K562 (cell line): ENCODE measurements at regions not wholly inside any gene's neighbourhood (a gene's known extent, or its start where the extent isn't known, plus 50 kb on each side); places are given as distances from the start of the nearest gene placed in this dataset.

Experiments used
- ATAC-seq: fragments of 200-7000 bp; cut with Tn5 transposase; 3 replicates; pipeline ENCODE4 v1.9.1; 2020; ENCODE audit warnings: moderate library complexity
- BruUV-seq: library from RNA; stranded (reverse); fragments of 400-500 nt; replicated peaks from 2 replicates; lab custom pipeline; 2021; lab: Mats Ljungman, UMichigan
- CTCF ChIA-PET: fragments of 300-600 bp; formaldehyde crosslinking; extraction: SDS; loops from one replicate; lab custom pipeline; 2021; ENCODE audit warnings: low intra/inter-chr PET ratio; lab: Yijun Ruan, JAX
- POLR2A ChIA-PET: fragments of 300-600, 350-650 bp; sonication (Branson Sonifier 250); formaldehyde crosslinking; extraction: SDS; loops from one replicate; lab custom pipeline; 2021; ENCODE audit warnings: antibody characterized with exemption, inconsistent platforms; lab: Yijun Ruan, JAX
- DNase-seq, 4 experiments: peaks; one replicate each; pipeline versions ENCODE4 v3.0.0 to v3.0.0-alpha.2; 2011 to 2018; ENCODE audit warnings: low spot score in 3 of 4, mixed read lengths in 3 of 4; ENCODE audit errors: extremely low read depth in 1 of 4
- FAIRE-seq: peaks from 2 replicates; lab custom pipeline; 2011; peaks lifted over from hg19 to GRCh38; lab: Jason Lieb, UNC
- H2AFZ ChIP-seq: 2 replicates; pipeline ENCODE4 v1.6.0; 2011; ENCODE audit warnings: low read depth, low read length, control low read depth, inconsistent platforms
- H3K27ac ChIP-seq: fragments of 200-600 bp; 3 replicates; pipeline ENCODE4 v1.8.0; 2011; ENCODE audit warnings: low read depth, mild to moderate bottlenecking, control low read depth, inconsistent platforms, low read length, moderate library complexity, mixed read lengths; ENCODE audit errors: extremely low read depth
- H3K27me3 ChIP-seq, 2 experiments: fragments of 300-600 bp in 1 of 2; 2 replicates in 1 of 2; 3 replicates in 1 of 2; pipeline versions ENCODE4 v1.6.0 to v1.8.0; 2011; ENCODE audit warnings: inconsistent platforms in 2 of 2, low read length in 2 of 2, mild to moderate bottlenecking in 1 of 2, mixed read lengths in 1 of 2, moderate library complexity in 1 of 2; ENCODE audit not compliant: control insufficient read depth in 2 of 2, insufficient read depth in 2 of 2
- H3K36me3 ChIP-seq: fragments of 300-600 bp; 3 replicates; pipeline ENCODE4 v1.8.0; 2011; ENCODE audit warnings: mild to moderate bottlenecking, low read length, inconsistent platforms; ENCODE audit not compliant: control insufficient read depth, insufficient read depth
- H3K4me1 ChIP-seq, 2 experiments: fragments of 200-600 bp in 1 of 2; replicated peaks in 1 of 2; 2 replicates in 1 of 2; 3 replicates in 1 of 2; pipeline versions ENCODE4 v1.5.1 to v1.8.0; 2011; ENCODE audit warnings: inconsistent platforms in 2 of 2, low read length in 2 of 2, mild to moderate bottlenecking in 1 of 2, mixed read lengths in 1 of 2, moderate library complexity in 1 of 2; ENCODE audit not compliant: control insufficient read depth in 2 of 2, insufficient read depth in 2 of 2
- H3K4me2 ChIP-seq: 2 replicates; pipeline ENCODE4 v1.6.1; 2011; ENCODE audit warnings: low read length, control low read depth, inconsistent platforms, mixed read lengths; ENCODE audit not compliant: insufficient read depth
- H3K4me3 ChIP-seq: fragments of 200-600 bp; sonication (generic), shearing (Covaris generic); 2 replicates; pipeline ENCODE4 v1.5.1; 2016; ENCODE audit warnings: control low read depth, inconsistent platforms
- H3K79me2 ChIP-seq: fragments of 200-600 bp; 3 replicates; pipeline ENCODE4 v1.8.0; 2011; ENCODE audit warnings: low read length, inconsistent platforms; ENCODE audit not compliant: control insufficient read depth, insufficient read depth
- H3K9ac ChIP-seq, 2 experiments: 2 replicates each; pipeline versions ENCODE4 v1.6.0 to v1.6.1; 2011; ENCODE audit warnings: low read depth in 2 of 2, low read length in 2 of 2, control low read depth in 1 of 2, inconsistent platforms in 1 of 2, mild to moderate bottlenecking in 1 of 2, mixed read lengths in 1 of 2; ENCODE audit not compliant: insufficient read depth in 1 of 2
- H3K9me1 ChIP-seq: one replicate; pipeline ENCODE4 v1.6.0; 2011; ENCODE audit warnings: inconsistent platforms, mild to moderate bottlenecking, low read length, moderate library complexity; ENCODE audit not compliant: control insufficient read depth, insufficient read depth
- H3K9me3 ChIP-seq: replicated peaks from 2 replicates; pipeline ENCODE4 v1.5.1; 2011; ENCODE audit warnings: low read depth, low read length, inconsistent platforms; ENCODE audit not compliant: control insufficient read depth, insufficient read depth
- H4K20me1 ChIP-seq: replicated peaks from 2 replicates; pipeline ENCODE4 v1.6.1; 2011; ENCODE audit warnings: low read length, inconsistent platforms, mixed read lengths; ENCODE audit not compliant: control insufficient read depth, insufficient read depth
- DDX20 ChIP-seq: fragments of 450-650 bp; IDR thresholded peaks from 2 replicates; pipeline ENCODE4 v1.6.1; 2016; ENCODE audit warnings: missing genetic modification characterization, low read depth, mild to moderate bottlenecking, missing compliant biosample characterization, moderate library complexity
- MAX ChIP-seq: sonication (generic); formaldehyde crosslinking; IDR thresholded peaks from 2 replicates; pipeline ENCODE4 v1.9.0; 2022; ENCODE audit warnings: mild to moderate bottlenecking, missing genetic modification reagents
- RBM39 ChIP-seq: fragments of 200-400 bp; formaldehyde crosslinking; optimal IDR thresholded peaks from 2 replicates; pipeline ENCODE3; 2018; ENCODE audit warnings: low read depth, low read length
- SNIP1 ChIP-seq: fragments of 450-650 bp; IDR thresholded peaks from 2 replicates; pipeline ENCODE4 v1.7.1; 2017; ENCODE audit warnings: low read depth, mild to moderate bottlenecking
- ZBTB7A ChIP-seq: IDR thresholded peaks from 2 replicates; pipeline ENCODE4 v1.6.1; 2011; ENCODE audit warnings: low read depth, mild to moderate bottlenecking, low read length, moderate library complexity, borderline replicate concordance; ENCODE audit not compliant: control insufficient read depth
- ZKSCAN1 ChIP-seq: fragments of 150-350 bp; IDR thresholded peaks from 2 replicates; pipeline ENCODE4 v1.6.1; 2016; ENCODE audit warnings: low read depth, low read length
- ZNF232 ChIP-seq: sonication (generic); formaldehyde crosslinking; IDR thresholded peaks from 2 replicates; pipeline ENCODE4 v1.8.0; 2022; ENCODE audit warnings: mild to moderate bottlenecking, missing genetic modification reagents
- WGBS: fragments of 100-300 bp; shearing (Covaris generic); methylation state at CpG from one replicate; pipeline ENCODE4 v1.1.6; 2016; ENCODE audit warnings: low coverage, mixed read lengths; ENCODE audit not compliant: insufficient coverage; ENCODE audit errors: missing lambda C conversion rate; 5-methylcytosine and 5-hydroxymethylcytosine counted together
- in situ Hi-C: fragments of 300-500 bp; cut with MboI; formaldehyde crosslinking; loops from 4 replicates; pipeline ENCODE4 v1.15.0; 2018; ENCODE audit warnings: inconsistent platforms, mixed read lengths
- intact Hi-C: fragments of 100-400 bp; cut with micrococcal nuclease; formaldehyde crosslinking; loops from 2 replicates; pipeline ENCODE4 v1.14.2; 2022

DNA sequence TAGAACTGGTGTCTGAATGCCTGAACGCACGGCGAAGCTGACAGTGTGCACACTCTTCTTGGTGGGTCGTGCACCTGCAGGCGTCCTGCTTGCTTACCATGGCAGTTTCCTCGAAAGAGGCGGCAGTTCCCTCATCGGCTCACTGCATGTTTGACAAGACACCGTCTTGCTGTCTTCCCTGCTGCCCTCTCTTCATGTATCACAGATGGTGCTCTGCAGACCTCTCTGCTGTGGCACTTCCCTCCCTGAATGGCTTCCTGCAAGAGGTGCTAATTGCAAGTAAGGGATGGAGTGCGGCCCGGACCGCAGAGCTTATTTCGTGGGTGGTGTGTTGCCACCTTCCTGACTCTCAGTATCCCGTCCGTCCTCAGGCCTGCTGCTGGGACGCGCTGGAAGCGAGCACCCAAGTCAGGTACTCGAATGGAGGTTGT, 156.7 kb upstream of the RTL1 start (continued):
- TF ChIP-seq SNIP1: no peak
- no peak for TF ChIP-seq DDX20 (tag)

DNA sequence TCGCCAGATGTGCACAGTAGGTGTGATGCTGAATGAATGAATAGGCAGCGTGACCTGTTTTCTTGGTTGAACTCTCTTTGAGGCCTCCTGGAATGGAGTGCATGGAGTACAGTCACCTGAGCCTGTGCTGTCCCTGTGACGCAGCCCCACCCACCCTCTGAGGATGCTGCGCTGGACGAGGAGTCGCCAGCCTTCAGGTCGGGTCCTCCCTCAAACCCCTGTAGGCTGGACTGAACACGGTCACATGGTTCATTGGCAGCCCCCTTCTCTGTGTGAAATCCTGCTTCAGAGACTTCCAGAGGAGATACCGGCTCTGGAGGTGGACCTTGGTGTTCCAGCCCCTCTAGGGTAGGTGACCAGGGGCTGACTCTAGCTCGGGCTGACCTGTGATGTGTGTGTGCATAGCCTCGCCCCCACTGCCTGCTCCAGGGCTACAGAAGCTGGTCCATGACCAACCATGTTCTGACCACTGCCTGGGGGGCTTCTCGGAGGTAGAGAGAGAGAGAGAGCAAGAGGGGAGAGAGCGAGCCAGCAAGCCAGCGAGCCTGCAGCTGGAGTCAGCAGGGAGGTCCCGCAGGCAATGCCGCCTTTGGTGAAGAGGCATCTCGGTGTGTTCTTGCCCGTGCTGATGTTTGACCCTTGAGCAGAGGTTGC, 158.0 kb upstream of the RTL1 start:
- no peak overlapping the region for H3K4me2 ChIP-seq
- intact Hi-C loops: no loop called here
- ATAC-seq (no peak), FAIRE-seq (no peak), DNase-seq (no peak)
- CTCF ChIA-PET: no interaction called here
- no TSS peak for BruUV-seq
- H3K36me3 ChIP-seq: no peaks in the 10 kb centered on the region
- H3K9me1 ChIP-seq: no peaks in the 10 kb centered on the region
- in situ Hi-C loops: no loop called here
- no peak overlapping the region for H3K9ac ChIP-seq
- no peaks in the 10 kb centered on the region for H3K9me3 ChIP-seq
- no peak overlapping the region for H2AFZ ChIP-seq
- TF ChIP-seq RBM39 (no peak), ZBTB7A (no peak), MAX (CRISPR knock-in tag) (no peak), ZNF232 (CRISPR knock-in tag) (no peak), ZKSCAN1 (no peak)
- no peaks in the 10 kb centered on the region for H4K20me1 ChIP-seq
- H3K27me3 ChIP-seq: peaks cover 0 to 36% of the 10 kb centered on the region in 2 experiments; a peak in 2 of 5 replicates
- POLR2A ChIA-PET: no interaction called here
- H3K27ac ChIP-seq: no peak overlapping the region
- WGBS: 6% methylated on average over 13 of the region's 18 CpGs
- no peak overlapping the region for H3K4me3 ChIP-seq
- no peaks in the 10 kb centered on the region for H3K79me2 ChIP-seq
- H3K4me1 ChIP-seq: no peaks in the 10 kb centered on the region
